Stimulated activated CD4-positive, alpha-beta T cell treated with anti-CD3 and anti-CD28 coated beads, Interleukin-4, amount 100 ng/mL, for 48 hours (primary cell): ENCODE measurements at regions not wholly inside any gene's neighbourhood (a gene's known extent, or its start where the extent isn't known, plus 50 kb on each side); places are given as distances from the start of the nearest gene placed in this dataset.
"Not testable (repeated sequence)": the region's sequence is repeated elsewhere in the genome, so short reads cannot be mapped to it uniquely, and the experiment has no call there.

Source experiments
- DNase-seq, 2 donors: peaks; one replicate each; pipeline ENCODE4 v3.0.0-alpha.2; 2020; ENCODE audit warnings: low read depth in 2 of 2

GRCh38 chr20:1825938-1826445 lies 69.2 kb upstream of the SIRPA start:
- no peak for DNase-seq

- no peak for DNase-seq
Measured at GRCh38 chr20:1825507-1825906, 69.7 kb upstream of the SIRPA start.

GRCh38 chr20:1824834-1825233 lies 70.4 kb upstream of the SIRPA start:
- DNase-seq, result no peak

- no peak for DNase-seq
Measured at GRCh38 chr20:1824181-1824580, 71.0 kb upstream of the SIRPA start.

GRCh38 chr20:1823450-1823844 lies 71.8 kb upstream of the SIRPA start:
- DNase-seq, result no peak

GRCh38 chr20:1822564-1823449 lies 72.4 kb upstream of the SIRPA start:
- no peak for DNase-seq

GRCh38 chr20:1820138-1821079 lies 74.8 kb upstream of the SIRPA start:
- no peak for DNase-seq

- no peak for DNase-seq
Measured at GRCh38 chr20:1819311-1820137, 75.7 kb upstream of the SIRPA start.

- DNase-seq, result no peak
Measured at GRCh38 chr20:1818895-1819294, 76.3 kb upstream of the SIRPA start.

GRCh38 chr20:1818247-1818840 lies 76.9 kb upstream of the SIRPA start:
- DNase-seq, result no peak

- DNase-seq, result no peak
Measured at GRCh38 chr20:1817577-1818211, 77.5 kb upstream of the SIRPA start.

GRCh38 chr20:1816384-1817381 lies 78.5 kb upstream of the SIRPA start:
- no peak for DNase-seq

- no peak for DNase-seq
Measured at GRCh38 chr20:1815502-1816085, 79.6 kb upstream of the SIRPA start.

- DNase-seq, result not testable (repeated sequence)
Measured at GRCh38 chr20:1814861-1815260, 80.3 kb upstream of the SIRPA start.

GRCh38 chr20:1813674-1814635 lies 81.3 kb upstream of the SIRPA start:
- no peak for DNase-seq

GRCh38 chr20:1813101-1813529 lies 82.1 kb upstream of the SIRPA start:
- no peak for DNase-seq

- no peak for DNase-seq
Measured at GRCh38 chr20:1811621-1812498, 83.3 kb upstream of the SIRPA start.
